SK-N-SH treated with all-trans-retinoic acid at 6 μM for 48 hours (cell line): ENCODE measurements at regions not wholly inside any gene's neighbourhood (a gene's known extent, or its start where the extent isn't known, plus 50 kb on each side); places are given as distances from the start of the nearest gene placed in this dataset.

ENCODE experiments used
- ATAC-seq: fragments of 200-7000 bp; cut with Tn5 transposase; 3 replicates; pipeline ENCODE4 v1.9.1; 2020; ENCODE audit warnings: mild to moderate bottlenecking, moderate library complexity
- ARNTL ChIP-seq: fragments of 450-650 bp; formaldehyde crosslinking; IDR thresholded peaks from 2 replicates; pipeline ENCODE4 v1.5.0; 2020; ENCODE audit warnings: low read depth, mild to moderate bottlenecking, moderate library complexity, borderline replicate concordance
- CREB5 ChIP-seq: fragments of 250-450 bp; sonication (Bioruptor Pico); IDR thresholded peaks from 2 replicates; pipeline ENCODE4 v1.5.1; 2020; ENCODE audit warnings: low read depth, mild to moderate bottlenecking, moderate library complexity
- CSDC2 ChIP-seq: fragments of 250-450 bp; sonication (Bioruptor Pico); IDR thresholded peaks from 2 replicates; pipeline ENCODE4 v1.5.0; 2020; ENCODE audit warnings: mild to moderate bottlenecking, moderate library complexity
- ESRRG ChIP-seq: fragments of 250-450 bp; sonication (Bioruptor Pico); IDR thresholded peaks from 2 replicates; pipeline ENCODE4 v1.6.1; 2021; ENCODE audit warnings: mild to moderate bottlenecking
- GLIS3 ChIP-seq: fragments of 250-450 bp; sonication (Bioruptor Pico); IDR thresholded peaks from 2 replicates; pipeline ENCODE4 v1.5.0; 2020; ENCODE audit warnings: mild to moderate bottlenecking, moderate library complexity
- ISL1 ChIP-seq: fragments of 250-450 bp; sonication (Bioruptor Pico); IDR thresholded peaks from 2 replicates; pipeline ENCODE4 v2.1.2; 2022; ENCODE audit warnings: mild to moderate bottlenecking, moderate library complexity
- OSR1 ChIP-seq: fragments of 250-450 bp; sonication (Bioruptor Pico); IDR thresholded peaks from 2 replicates; pipeline ENCODE4 v1.8.0; 2022; ENCODE audit warnings: moderate library complexity, mild to moderate bottlenecking, inconsistent platforms
- PATZ1 ChIP-seq: fragments of 250-450 bp; sonication (Bioruptor Pico); IDR thresholded peaks from 2 replicates; pipeline ENCODE4 v1.8.0; 2020; ENCODE audit warnings: mild to moderate bottlenecking, moderate library complexity, borderline replicate concordance
- POU6F1 ChIP-seq: fragments of 250-450 bp; sonication (Bioruptor Pico); IDR thresholded peaks from 2 replicates; pipeline ENCODE4 v1.8.0; 2021; ENCODE audit warnings: low read depth, mild to moderate bottlenecking, moderate library complexity, borderline replicate concordance
- RARB ChIP-seq: fragments of 250-450 bp; sonication (Bioruptor Pico); IDR thresholded peaks from 2 replicates; pipeline ENCODE4 v1.8.0; 2021; ENCODE audit warnings: mild to moderate bottlenecking, moderate library complexity
- SNAI2 ChIP-seq: fragments of 250-450 bp; sonication (Bioruptor Pico); IDR thresholded peaks from 2 replicates; pipeline ENCODE4 v1.5.0; 2020; ENCODE audit warnings: mild to moderate bottlenecking, moderate library complexity
- TCF4 ChIP-seq: fragments of 250-450 bp; sonication (Bioruptor Pico); IDR thresholded peaks from 2 replicates; pipeline ENCODE4 v1.8.0; 2021; ENCODE audit warnings: mild to moderate bottlenecking, moderate library complexity, borderline replicate concordance
- TOX ChIP-seq: fragments of 250-450 bp; sonication (Bioruptor Pico); IDR thresholded peaks from 2 replicates; pipeline ENCODE4 v1.8.0; 2021; ENCODE audit warnings: mild to moderate bottlenecking, moderate library complexity, borderline replicate concordance
- TSHZ2 ChIP-seq: fragments of 250-450 bp; sonication (Bioruptor Pico); IDR thresholded peaks from 2 replicates; pipeline ENCODE4 v1.5.0; 2020; ENCODE audit warnings: mild to moderate bottlenecking, moderate library complexity
- ZC3H10 ChIP-seq: fragments of 250-450 bp; sonication (Bioruptor Pico); IDR thresholded peaks from 2 replicates; pipeline ENCODE4 v1.5.1; 2021; ENCODE audit warnings: mild to moderate bottlenecking, moderate library complexity
- ZFP3 ChIP-seq: fragments of 250-450 bp; sonication (Bioruptor Pico); IDR thresholded peaks from 2 replicates; pipeline ENCODE4 v1.5.0; 2020; ENCODE audit warnings: mild to moderate bottlenecking, moderate library complexity
- ZFP30 ChIP-seq: fragments of 450-650 bp; formaldehyde crosslinking; IDR thresholded peaks from 2 replicates; pipeline ENCODE4 v1.5.0; 2022; ENCODE audit warnings: mild to moderate bottlenecking, moderate library complexity
- ZNF565 ChIP-seq: fragments of 450-650 bp; formaldehyde crosslinking; conservative IDR thresholded peaks from 2 replicates; pipeline ENCODE4 v1.5.0; 2020; ENCODE audit warnings: low read depth, mild to moderate bottlenecking, moderate library complexity
- ZNF70 ChIP-seq: fragments of 450-650 bp; formaldehyde crosslinking; IDR thresholded peaks from 2 replicates; pipeline ENCODE4 v1.5.0; 2020; ENCODE audit warnings: mild to moderate bottlenecking, moderate library complexity
- ZNF8 ChIP-seq: fragments of 450-650 bp; formaldehyde crosslinking; IDR thresholded peaks from 2 replicates; pipeline ENCODE4 v1.5.0; 2020; ENCODE audit warnings: mild to moderate bottlenecking, moderate library complexity

- no peak for TF ChIP-seq PATZ1 (CRISPR knock-in tag)
- TF ChIP-seq ZC3H10 (CRISPR knock-in tag): no peak
- TF ChIP-seq, all 23 proteins: peak for 0
- ATAC-seq: peak; percentile 88
These were observed 987.9 kb downstream of the KCNMA1 start for GRCh38 chr10:76649723-76650127.

GRCh38 chr10:76649254-76649653 lies 988.4 kb downstream of the KCNMA1 start:
- no peak for ATAC-seq
- TF ChIP-seq ZNF70 (CRISPR knock-in tag): no peak
- TF ChIP-seq CREB5 (CRISPR knock-in tag): no peak
- TF ChIP-seq CSDC2 (CRISPR knock-in tag): no peak
- no peak for TF ChIP-seq PATZ1 (CRISPR knock-in tag)
- no peak for TF ChIP-seq ZNF565 (CRISPR knock-in tag)
- no peak for TF ChIP-seq OSR1
- no peak for TF ChIP-seq RARB (CRISPR knock-in tag)
- no peak for TF ChIP-seq SNAI2
- no peak for TF ChIP-seq TCF4 (CRISPR knock-in tag)
- no peak for TF ChIP-seq GLIS3 (CRISPR knock-in tag)
- TF ChIP-seq ZFP3 (CRISPR knock-in tag): no peak
- TF ChIP-seq ESRRG (CRISPR knock-in tag): no peak
- no peak for TF ChIP-seq ARNTL (CRISPR knock-in tag)

GRCh38 chr10:76647301-76647700 lies 990.3 kb downstream of the KCNMA1 start:
- no peak for ATAC-seq
- no peak for TF ChIP-seq TSHZ2
- peak; percentile 32; the same call in 1 of the 2 replicates for TF ChIP-seq TOX (CRISPR knock-in tag)

- no peak for TF ChIP-seq RARB (CRISPR knock-in tag)
- TF ChIP-seq ZNF565 (CRISPR knock-in tag): no peak
- no peak for TF ChIP-seq CSDC2 (CRISPR knock-in tag)
- TF ChIP-seq ZNF8 (CRISPR knock-in tag): no peak
- no peak for TF ChIP-seq GLIS3 (CRISPR knock-in tag)
- TF ChIP-seq ISL1 (CRISPR knock-in tag): no peak
- no peak for TF ChIP-seq CREB5 (CRISPR knock-in tag)
- TF ChIP-seq ARNTL (CRISPR knock-in tag): no peak
- no peak for TF ChIP-seq PATZ1 (CRISPR knock-in tag)
- no peak for TF ChIP-seq ESRRG (CRISPR knock-in tag)
- no peak for TF ChIP-seq ZFP3 (CRISPR knock-in tag)
- TF ChIP-seq TCF4 (CRISPR knock-in tag): no peak
- no peak for TF ChIP-seq ZFP30 (CRISPR knock-in tag)
- TF ChIP-seq ZC3H10 (CRISPR knock-in tag): no peak
- TF ChIP-seq POU6F1 (CRISPR knock-in tag): no peak
- no peak for ATAC-seq
These were observed 992.3 kb downstream of the KCNMA1 start for GRCh38 chr10:76645341-76645740.
